Neural cell (in vitro differentiated cells): ENCODE measurements at regions not wholly inside any gene's neighbourhood (a gene's known extent, or its start where the extent isn't known, plus 50 kb on each side); places are given as distances from the start of the nearest gene placed in this dataset.

ENCODE experiments used
- H2AFZ ChIP-seq: fragments of 200-600, 300-800 bp; sonication (generic), shearing (Covaris generic); 2 replicates; pipeline ENCODE4 v1.6.0; 2014; ENCODE audit warnings: low read depth, mild to moderate bottlenecking, antibody characterized with exemption, low read length, moderate library complexity
- H3F3A ChIP-seq: fragments of 200-600 bp; shearing (Covaris generic); 2 replicates; pipeline ENCODE4 v1.6.1; 2016; ENCODE audit warnings: mild to moderate bottlenecking, moderate library complexity, mixed read lengths, antibody characterized with exemption, low read length; ENCODE audit not compliant: insufficient read depth, poor library complexity, severe bottlenecking
- H3K27ac ChIP-seq: fragments of 200-600, 300-800 bp; sonication (generic), shearing (Covaris generic); 2 replicates; pipeline ENCODE4 v1.5.1; 2014; ENCODE audit warnings: mild to moderate bottlenecking, low read length, moderate library complexity
- H3K27me3 ChIP-seq: fragments of 300-800, 200-600 bp; sonication (generic), shearing (Covaris generic); 2 replicates; pipeline ENCODE4 v1.6.0; 2014; ENCODE audit warnings: mild to moderate bottlenecking, low read depth, low read length, moderate library complexity; ENCODE audit not compliant: insufficient read depth
- H3K36me3 ChIP-seq: fragments of 300-800, 200-600 bp; sonication (generic), shearing (Covaris generic); 2 replicates; pipeline ENCODE4 v1.5.1; 2014; ENCODE audit warnings: mild to moderate bottlenecking, antibody characterized with exemption, low read length, moderate library complexity; ENCODE audit not compliant: insufficient read depth
- H3K4me2 ChIP-seq: fragments of 300-800, 200-600 bp; sonication (generic), shearing (Covaris generic); 2 replicates; pipeline ENCODE4 v1.6.0; 2014; ENCODE audit warnings: mild to moderate bottlenecking, low read length
- H3K4me3 ChIP-seq: fragments of 300-800, 200-600 bp; sonication (generic), shearing (Covaris generic); 2 replicates; pipeline ENCODE4 v1.5.1; 2014; ENCODE audit warnings: mild to moderate bottlenecking, low read length, moderate library complexity
- H3K79me2 ChIP-seq: fragments of 200-600 bp; shearing (Covaris generic); replicated peaks from 2 replicates; pipeline ENCODE4 v1.6.0; 2014; ENCODE audit warnings: mild to moderate bottlenecking, low read length, moderate library complexity; ENCODE audit not compliant: insufficient read depth
- H3K9ac ChIP-seq: fragments of 300-800, 200-600 bp; sonication (generic), shearing (Covaris generic); 2 replicates; pipeline ENCODE4 v1.6.1; 2016; ENCODE audit warnings: mild to moderate bottlenecking, low read length, mixed read lengths
- H3K9me2 ChIP-seq: fragments of 200-600 bp; shearing (Covaris generic); 2 replicates; pipeline ENCODE4 v1.6.1; 2016; ENCODE audit warnings: mild to moderate bottlenecking, low read length, mixed read lengths; ENCODE audit not compliant: insufficient read depth
- H3K9me3 ChIP-seq: fragments of 200-600, 300-800 bp; sonication (generic), shearing (Covaris generic); 2 replicates; pipeline ENCODE4 v1.6.1; 2016; ENCODE audit warnings: mild to moderate bottlenecking, mixed run types, low read length, moderate library complexity, mixed read lengths
- H4K20me1 ChIP-seq: fragments of 200-600 bp; shearing (Covaris generic); 2 replicates; pipeline ENCODE4 v1.6.1; 2016; ENCODE audit warnings: mild to moderate bottlenecking, mixed run types; ENCODE audit not compliant: insufficient read depth
- EP300 ChIP-seq: fragments of 450-650 bp; conservative IDR thresholded peaks from 2 replicates; pipeline ENCODE4 v1.6.1; 2014; ENCODE audit warnings: antibody characterized with exemption, mild to moderate bottlenecking, moderate library complexity; ENCODE audit not compliant: poor library complexity, severe bottlenecking
- MXI1 ChIP-seq: fragments of 450-650 bp; conservative IDR thresholded peaks from 2 replicates; pipeline ENCODE4 v1.6.1; 2014; ENCODE audit warnings: antibody characterized with exemption, mild to moderate bottlenecking; ENCODE audit not compliant: poor library complexity, severe bottlenecking
- POLR2AphosphoS5 ChIP-seq: IDR thresholded peaks from 2 replicates; pipeline ENCODE4 v1.6.1; 2012
- RAD21 ChIP-seq: fragments of 450-650 bp; conservative IDR thresholded peaks from 2 replicates; pipeline ENCODE4 v1.6.1; 2014; ENCODE audit warnings: antibody characterized with exemption, mild to moderate bottlenecking, moderate library complexity
- SMC3 ChIP-seq: fragments of 450-650 bp; conservative IDR thresholded peaks from 2 replicates; pipeline ENCODE4 v1.6.1; 2014; ENCODE audit warnings: antibody characterized with exemption, mild to moderate bottlenecking, moderate library complexity; ENCODE audit not compliant: poor library complexity
- TAF1 ChIP-seq: IDR thresholded peaks from 2 replicates; pipeline ENCODE4 v1.6.1; 2012; ENCODE audit warnings: low read depth
- TF ChIP-seq, protein P1 (sequence below): IDR thresholded peaks from 2 replicates; pipeline ENCODE4 v1.6.1; 2012; ENCODE audit warnings: borderline replicate concordance
- TF ChIP-seq, protein P2 (sequence below): fragments of 450-650 bp; IDR thresholded peaks from 2 replicates; pipeline ENCODE4 v1.5.1; 2014; ENCODE audit warnings: antibody characterized with exemption, mild to moderate bottlenecking, moderate library complexity; ENCODE audit not compliant: poor library complexity, severe bottlenecking

DNA sequence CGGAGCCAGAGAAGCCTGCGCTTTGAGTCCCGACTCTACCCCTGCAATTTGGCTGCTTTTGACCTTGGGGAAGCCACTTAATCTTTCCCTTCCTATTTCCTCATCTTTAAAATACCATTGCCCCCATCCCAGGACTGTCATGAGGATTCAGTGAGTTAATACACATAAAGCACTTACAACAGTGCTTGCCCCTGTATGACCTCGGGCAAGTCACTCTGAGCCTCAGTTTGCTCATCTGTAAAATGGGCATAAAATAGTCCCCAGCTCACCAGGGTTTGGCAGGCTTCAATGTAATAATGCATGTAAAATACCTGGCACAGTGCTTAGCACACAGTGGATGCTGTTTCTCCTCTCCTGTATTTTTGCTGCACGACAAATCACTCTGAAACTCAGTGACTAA is 278.7 kb upstream of the PWP1 start:
- Histone ChIP-seq H3K27me3 (no peaks in the 10 kb centered on the region), H3K9me3 (no peaks in the 10 kb centered on the region), H2AFZ (no peak overlapping the region), H4K20me1 (no peaks in the 10 kb centered on the region), H3K4me2 (no peak overlapping the region), H3K9ac (no peak overlapping the region), H3K27ac (no peak overlapping the region), H3K4me3 (no peak overlapping the region), H3K36me3 (no peaks in the 10 kb centered on the region), H3K79me2 (no peaks in the 10 kb centered on the region), H3F3A (no peaks in the 10 kb centered on the region), H3K9me2 (no peaks in the 10 kb centered on the region)
- no peak for TF ChIP-seq RAD21
- TF ChIP-seq POLR2AphosphoS5, result no peak
- TF ChIP-seq EP300, result no peak
- TF ChIP-seq, protein P1, sequence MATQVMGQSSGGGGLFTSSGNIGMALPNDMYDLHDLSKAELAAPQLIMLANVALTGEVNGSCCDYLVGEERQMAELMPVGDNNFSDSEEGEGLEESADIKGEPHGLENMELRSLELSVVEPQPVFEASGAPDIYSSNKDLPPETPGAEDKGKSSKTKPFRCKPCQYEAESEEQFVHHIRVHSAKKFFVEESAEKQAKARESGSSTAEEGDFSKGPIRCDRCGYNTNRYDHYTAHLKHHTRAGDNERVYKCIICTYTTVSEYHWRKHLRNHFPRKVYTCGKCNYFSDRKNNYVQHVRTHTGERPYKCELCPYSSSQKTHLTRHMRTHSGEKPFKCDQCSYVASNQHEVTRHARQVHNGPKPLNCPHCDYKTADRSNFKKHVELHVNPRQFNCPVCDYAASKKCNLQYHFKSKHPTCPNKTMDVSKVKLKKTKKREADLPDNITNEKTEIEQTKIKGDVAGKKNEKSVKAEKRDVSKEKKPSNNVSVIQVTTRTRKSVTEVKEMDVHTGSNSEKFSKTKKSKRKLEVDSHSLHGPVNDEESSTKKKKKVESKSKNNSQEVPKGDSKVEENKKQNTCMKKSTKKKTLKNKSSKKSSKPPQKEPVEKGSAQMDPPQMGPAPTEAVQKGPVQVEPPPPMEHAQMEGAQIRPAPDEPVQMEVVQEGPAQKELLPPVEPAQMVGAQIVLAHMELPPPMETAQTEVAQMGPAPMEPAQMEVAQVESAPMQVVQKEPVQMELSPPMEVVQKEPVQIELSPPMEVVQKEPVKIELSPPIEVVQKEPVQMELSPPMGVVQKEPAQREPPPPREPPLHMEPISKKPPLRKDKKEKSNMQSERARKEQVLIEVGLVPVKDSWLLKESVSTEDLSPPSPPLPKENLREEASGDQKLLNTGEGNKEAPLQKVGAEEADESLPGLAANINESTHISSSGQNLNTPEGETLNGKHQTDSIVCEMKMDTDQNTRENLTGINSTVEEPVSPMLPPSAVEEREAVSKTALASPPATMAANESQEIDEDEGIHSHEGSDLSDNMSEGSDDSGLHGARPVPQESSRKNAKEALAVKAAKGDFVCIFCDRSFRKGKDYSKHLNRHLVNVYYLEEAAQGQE, result no peak
- TF ChIP-seq MXI1, result no peak

DNA sequence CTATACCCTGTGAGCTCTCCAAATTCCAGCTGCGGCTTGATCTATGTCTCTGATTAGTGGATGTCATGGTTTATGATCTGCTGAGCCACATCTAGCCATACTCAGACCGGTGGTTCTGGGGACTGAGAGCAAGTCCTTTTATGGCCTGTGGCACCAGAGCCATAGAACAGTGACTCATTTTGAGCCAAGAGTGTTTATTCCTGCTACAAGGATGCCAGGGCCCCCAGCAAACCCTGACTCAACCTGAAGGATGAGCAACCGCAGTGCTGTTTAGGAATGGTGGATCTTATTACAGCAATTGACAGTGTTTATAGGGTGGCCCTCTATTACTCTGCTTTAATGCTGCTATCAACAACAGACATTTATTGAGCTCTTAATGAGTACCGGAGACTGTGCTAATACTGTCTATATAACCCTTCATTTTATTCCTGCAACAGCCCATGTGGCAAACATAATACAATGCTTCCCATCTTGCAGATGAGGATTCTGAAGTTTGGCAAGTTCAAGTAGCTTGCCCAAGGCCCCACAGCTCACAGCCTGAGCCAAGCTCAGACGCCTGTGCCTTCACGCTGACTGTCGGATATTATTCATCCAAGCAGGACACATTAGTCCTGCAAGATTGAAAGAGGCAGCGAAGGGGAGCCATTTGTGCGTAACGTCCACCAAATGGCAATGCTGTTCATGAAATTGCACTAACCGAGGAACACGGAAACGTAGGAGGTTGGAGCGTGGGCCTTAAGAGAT is 273.6 kb upstream of the PWP1 start:
- Histone ChIP-seq H3K36me3 (no peaks in the 10 kb centered on the region), H3K27me3 (no peaks in the 10 kb centered on the region), H4K20me1 (no peaks in the 10 kb centered on the region), H2AFZ (no peak overlapping the region), H3K27ac (no peak overlapping the region), H3K9me2 (no peaks in the 10 kb centered on the region), H3K79me2 (no peaks in the 10 kb centered on the region), H3K9me3 (no peaks in the 10 kb centered on the region), H3F3A (no peaks in the 10 kb centered on the region), H3K4me2 (no peak overlapping the region), H3K9ac (no peak overlapping the region), H3K4me3 (no peak overlapping the region)
- no peak for TF ChIP-seq SMC3
- TF ChIP-seq, protein P1, result no peak
- no peak for TF ChIP-seq POLR2AphosphoS5
- TF ChIP-seq RAD21, result no peak

DNA sequence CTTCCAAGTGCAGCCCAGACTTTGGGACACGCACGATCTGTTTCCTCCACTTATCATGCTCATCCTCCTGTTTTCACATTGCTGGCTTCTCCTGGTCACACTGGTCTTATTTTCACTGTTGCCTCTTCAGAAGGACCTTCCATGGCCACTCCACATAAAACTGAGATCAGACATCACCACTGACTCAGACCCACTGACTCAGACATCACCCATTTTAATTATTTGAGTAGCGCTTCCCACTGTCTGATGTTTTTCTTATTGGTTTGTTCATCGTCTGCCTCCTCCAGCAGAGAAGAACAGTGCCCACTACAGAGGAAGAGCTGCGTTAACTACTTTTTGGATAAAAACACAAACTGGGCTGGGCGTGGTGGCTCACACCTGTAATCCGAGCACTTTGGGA is 270.5 kb upstream of the PWP1 start:
- no peaks in the 10 kb centered on the region for H3K9me3 ChIP-seq
- H3K27ac ChIP-seq, result no peak overlapping the region
- no peak overlapping the region for H2AFZ ChIP-seq
- no peaks in the 10 kb centered on the region for H4K20me1 ChIP-seq
- H3K79me2 ChIP-seq, result no peaks in the 10 kb centered on the region
- H3K27me3 ChIP-seq, result no peaks in the 10 kb centered on the region
- no peaks in the 10 kb centered on the region for H3K9me2 ChIP-seq
- no peaks in the 10 kb centered on the region for H3F3A ChIP-seq
- no peak overlapping the region for H3K4me3 ChIP-seq
- H3K4me2 ChIP-seq, result no peak overlapping the region
- H3K9ac ChIP-seq, result no peak overlapping the region
- H3K36me3 ChIP-seq, result no peaks in the 10 kb centered on the region
- TF ChIP-seq, protein P1, result no peak
- TF ChIP-seq EP300 (no peak), MXI1 (no peak), SMC3 (no peak), RAD21 (no peak), POLR2AphosphoS5 (no peak), TAF1 (no peak)
- TF ChIP-seq, protein P2, sequence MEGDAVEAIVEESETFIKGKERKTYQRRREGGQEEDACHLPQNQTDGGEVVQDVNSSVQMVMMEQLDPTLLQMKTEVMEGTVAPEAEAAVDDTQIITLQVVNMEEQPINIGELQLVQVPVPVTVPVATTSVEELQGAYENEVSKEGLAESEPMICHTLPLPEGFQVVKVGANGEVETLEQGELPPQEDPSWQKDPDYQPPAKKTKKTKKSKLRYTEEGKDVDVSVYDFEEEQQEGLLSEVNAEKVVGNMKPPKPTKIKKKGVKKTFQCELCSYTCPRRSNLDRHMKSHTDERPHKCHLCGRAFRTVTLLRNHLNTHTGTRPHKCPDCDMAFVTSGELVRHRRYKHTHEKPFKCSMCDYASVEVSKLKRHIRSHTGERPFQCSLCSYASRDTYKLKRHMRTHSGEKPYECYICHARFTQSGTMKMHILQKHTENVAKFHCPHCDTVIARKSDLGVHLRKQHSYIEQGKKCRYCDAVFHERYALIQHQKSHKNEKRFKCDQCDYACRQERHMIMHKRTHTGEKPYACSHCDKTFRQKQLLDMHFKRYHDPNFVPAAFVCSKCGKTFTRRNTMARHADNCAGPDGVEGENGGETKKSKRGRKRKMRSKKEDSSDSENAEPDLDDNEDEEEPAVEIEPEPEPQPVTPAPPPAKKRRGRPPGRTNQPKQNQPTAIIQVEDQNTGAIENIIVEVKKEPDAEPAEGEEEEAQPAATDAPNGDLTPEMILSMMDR, result no peak
